Astrocyte (in vitro differentiated cells and primary cell): ENCODE measurements at regions not wholly inside any gene's neighbourhood (a gene's known extent, or its start where the extent isn't known, plus 50 kb on each side); places are given as distances from the start of the nearest gene placed in this dataset.
A peak's percentile ranks its signal among the peaks of the same experiment; 100 is the strongest.

ENCODE experiments used
- DNase-seq: peaks from one replicate; pipeline ENCODE4 v3.0.0-alpha.2; 2010; ENCODE audit warnings: low read depth
- FAIRE-seq: peaks from 2 replicates; lab custom pipeline; 2011; peaks lifted over from hg19 to GRCh38; lab: Jason Lieb, UNC
- H2AFZ ChIP-seq: 2 replicates; pipeline ENCODE4 v1.6.0; 2012; ENCODE audit warnings: low read depth, low read length, inconsistent platforms
- H3K27ac ChIP-seq: 2 replicates; pipeline ENCODE4 v1.5.1; 2011; ENCODE audit warnings: low read depth, low read length, inconsistent platforms
- H3K27me3 ChIP-seq: 2 replicates; pipeline ENCODE4 v1.6.0; 2011; ENCODE audit warnings: low read length, inconsistent platforms; ENCODE audit not compliant: insufficient read depth
- H3K36me3 ChIP-seq: 2 replicates; pipeline ENCODE4 v1.5.1; 2011; ENCODE audit warnings: low read length, inconsistent platforms; ENCODE audit not compliant: insufficient read depth
- H3K4me1 ChIP-seq: 2 replicates; pipeline ENCODE4 v1.5.1; 2011; ENCODE audit warnings: low read length, inconsistent platforms; ENCODE audit not compliant: insufficient read depth
- H3K4me2 ChIP-seq: 2 replicates; pipeline ENCODE4 v1.6.0; 2012; ENCODE audit warnings: low read length, inconsistent platforms
- H3K4me3 ChIP-seq: 2 replicates; pipeline ENCODE4 v1.5.1; 2011; ENCODE audit warnings: low read depth, mild to moderate bottlenecking, low read length, inconsistent platforms; ENCODE audit not compliant: insufficient read depth
- H3K79me2 ChIP-seq: 2 replicates; pipeline ENCODE4 v1.6.0; 2012; ENCODE audit warnings: mild to moderate bottlenecking, low read length, inconsistent platforms; ENCODE audit not compliant: insufficient read depth
- H3K9ac ChIP-seq: 2 replicates; pipeline ENCODE4 v1.6.0; 2012; ENCODE audit warnings: mild to moderate bottlenecking, low read length, inconsistent platforms
- H3K9me3 ChIP-seq: 2 replicates; pipeline ENCODE4 v1.5.1; 2012; ENCODE audit warnings: low read depth, mild to moderate bottlenecking, low read length, inconsistent platforms; ENCODE audit not compliant: insufficient read depth
- H4K20me1 ChIP-seq: 2 replicates; pipeline ENCODE4 v1.6.0; 2012; ENCODE audit warnings: low read length, inconsistent platforms; ENCODE audit not compliant: insufficient read depth
- H3K27ac Mint-ChIP-seq: one replicate; pipeline ENCODE4 v1.8.0; 2021; ENCODE audit warnings: mild to moderate bottlenecking, mixed read lengths; ENCODE audit not compliant: unreplicated experiment
- H3K27me3 Mint-ChIP-seq: one replicate; pipeline ENCODE4 v1.8.0; 2021; ENCODE audit warnings: low read depth, mixed read lengths; ENCODE audit not compliant: unreplicated experiment
- H3K36me3 Mint-ChIP-seq: one replicate; pipeline ENCODE4 v1.8.0; 2021; ENCODE audit warnings: low read depth, mixed read lengths; ENCODE audit not compliant: unreplicated experiment
- H3K4me1 Mint-ChIP-seq: one replicate; pipeline ENCODE4 v1.8.0; 2021; ENCODE audit warnings: low read depth, mixed read lengths; ENCODE audit not compliant: unreplicated experiment
- H3K4me3 Mint-ChIP-seq: one replicate; pipeline ENCODE4 v1.8.0; 2021; ENCODE audit warnings: mild to moderate bottlenecking, moderate library complexity, mixed read lengths; ENCODE audit not compliant: unreplicated experiment
- H3K9me3 Mint-ChIP-seq: one replicate; pipeline ENCODE4 v1.8.0; 2021; ENCODE audit warnings: mild to moderate bottlenecking, mixed read lengths; ENCODE audit not compliant: unreplicated experiment
- CTCF ChIP-seq: IDR thresholded peaks from 2 replicates; pipeline ENCODE4 v1.5.1; 2011; ENCODE audit warnings: low read depth, mild to moderate bottlenecking, inconsistent platforms, low read length, moderate library complexity; ENCODE audit not compliant: insufficient read depth
- EZH2 ChIP-seq: IDR thresholded peaks from 2 replicates; pipeline ENCODE4 v1.6.1; 2012; ENCODE audit warnings: mild to moderate bottlenecking, low read length, inconsistent platforms; ENCODE audit not compliant: insufficient read depth

- Histone ChIP-seq H4K20me1 (no peaks in the 10 kb centered on the region), H2AFZ (no peak overlapping the region), H3K4me3 (no peak overlapping the region), H3K79me2 (no peaks in the 10 kb centered on the region), H3K9ac (no peak overlapping the region), H3K4me1 (no peaks in the 10 kb centered on the region), H3K27ac (no peak overlapping the region), H3K9me3 (no peaks in the 10 kb centered on the region), H3K4me2 (no peak overlapping the region), H3K27me3 (no peaks in the 10 kb centered on the region), H3K36me3 (no peaks in the 10 kb centered on the region)
- Mint-ChIP-seq H3K36me3 (no peaks in the 10 kb centered on the region), H3K4me3 (no peak overlapping the region), H3K9me3 (no peaks in the 10 kb centered on the region), H3K4me1 (peaks cover 6% of the 10 kb centered on the region), H3K27me3 (no peaks in the 10 kb centered on the region), H3K27ac (no peak overlapping the region)
- FAIRE-seq (no peak), DNase-seq (no peak)
- no peak for TF ChIP-seq EZH2
- no peak for TF ChIP-seq CTCF
Measured at GRCh38 chr14:44658389-44658696, 151.3 kb upstream of the FSCB start.

GRCh38 chr14:44657696-44658388 is 150.8 kb upstream of the FSCB start:
- H3K9ac ChIP-seq, result no peak overlapping the region
- Mint-ChIP-seq H3K4me1 (peaks cover 6% of the 10 kb centered on the region), H3K36me3 (no peaks in the 10 kb centered on the region), H3K9me3 (no peaks in the 10 kb centered on the region), H3K27ac (no peak overlapping the region), H3K27me3 (no peaks in the 10 kb centered on the region), H3K4me3 (no peak overlapping the region)
- H3K27ac ChIP-seq, result no peak overlapping the region
- no peaks in the 10 kb centered on the region for H3K27me3 ChIP-seq
- no peak overlapping the region for H3K4me2 ChIP-seq
- no peaks in the 10 kb centered on the region for H4K20me1 ChIP-seq
- H3K9me3 ChIP-seq, result no peaks in the 10 kb centered on the region
- no peak overlapping the region for H3K4me3 ChIP-seq
- peak; percentile 3 for DNase-seq
- no peak overlapping the region for H2AFZ ChIP-seq
- no peak for FAIRE-seq
- peak; percentile 29 for TF ChIP-seq CTCF
- TF ChIP-seq EZH2, result no peak
- no peaks in the 10 kb centered on the region for H3K36me3 ChIP-seq
- H3K4me1 ChIP-seq, result no peaks in the 10 kb centered on the region
- no peaks in the 10 kb centered on the region for H3K79me2 ChIP-seq

- Histone ChIP-seq H3K79me2 (no peaks in the 10 kb centered on the region), H3K4me2 (no peak overlapping the region), H3K27me3 (no peaks in the 10 kb centered on the region), H3K9me3 (no peaks in the 10 kb centered on the region), H3K36me3 (no peaks in the 10 kb centered on the region), H3K4me3 (no peak overlapping the region), H3K4me1 (no peaks in the 10 kb centered on the region), H4K20me1 (no peaks in the 10 kb centered on the region), H3K9ac (no peak overlapping the region), H3K27ac (no peak overlapping the region), H2AFZ (no peak overlapping the region)
- Mint-ChIP-seq H3K9me3 (no peaks in the 10 kb centered on the region), H3K27me3 (no peaks in the 10 kb centered on the region), H3K4me3 (no peak overlapping the region), H3K4me1 (peaks cover 4% of the 10 kb centered on the region), H3K27ac (no peak overlapping the region), H3K36me3 (no peaks in the 10 kb centered on the region)
- no peak for FAIRE-seq
- DNase-seq, result no peak
- TF ChIP-seq CTCF (no peak), EZH2 (no peak)
Measured at GRCh38 chr14:44657203-44657602, 150.1 kb upstream of the FSCB start.
